Type B pancreatic cell (in vitro differentiated cells): ENCODE measurements at regions not wholly inside any gene's neighbourhood (a gene's known extent, or its start where the extent isn't known, plus 50 kb on each side); places are given as distances from the start of the nearest gene placed in this dataset.

Experiments
- DNase-seq: peaks from one replicate; pipeline ENCODE4 v3.0.0; 2021; ENCODE audit warnings: mixed read lengths; ENCODE audit not compliant: unreplicated experiment; ENCODE audit errors: extremely low spot score
- H3K27ac Mint-ChIP-seq: 2 replicates; pipeline ENCODE4 v1.8.0; 2021; ENCODE audit warnings: mild to moderate bottlenecking, mixed read lengths
- H3K27me3 Mint-ChIP-seq: 2 replicates; pipeline ENCODE4 v1.8.0; 2021; ENCODE audit warnings: mixed read lengths
- H3K36me3 Mint-ChIP-seq: 2 replicates; pipeline ENCODE4 v1.8.0; 2021; ENCODE audit warnings: mixed read lengths
- H3K4me1 Mint-ChIP-seq: one replicate; pipeline ENCODE4 v1.8.0; 2021; ENCODE audit warnings: mixed read lengths; ENCODE audit not compliant: unreplicated experiment
- H3K4me3 Mint-ChIP-seq: 2 replicates; pipeline ENCODE4 v1.8.0; 2021; ENCODE audit warnings: mild to moderate bottlenecking, mixed read lengths
- H3K9me3 Mint-ChIP-seq: 2 replicates; pipeline ENCODE4 v1.8.0; 2021; ENCODE audit warnings: mixed read lengths
- TF ChIP-seq, protein P1 (sequence below): fragments of 200-600 bp; sonication (generic); conservative IDR thresholded peaks from 2 replicates; pipeline ENCODE4 v1.5.0; 2021; ENCODE audit warnings: antibody characterized with exemption, mild to moderate bottlenecking

DNA sequence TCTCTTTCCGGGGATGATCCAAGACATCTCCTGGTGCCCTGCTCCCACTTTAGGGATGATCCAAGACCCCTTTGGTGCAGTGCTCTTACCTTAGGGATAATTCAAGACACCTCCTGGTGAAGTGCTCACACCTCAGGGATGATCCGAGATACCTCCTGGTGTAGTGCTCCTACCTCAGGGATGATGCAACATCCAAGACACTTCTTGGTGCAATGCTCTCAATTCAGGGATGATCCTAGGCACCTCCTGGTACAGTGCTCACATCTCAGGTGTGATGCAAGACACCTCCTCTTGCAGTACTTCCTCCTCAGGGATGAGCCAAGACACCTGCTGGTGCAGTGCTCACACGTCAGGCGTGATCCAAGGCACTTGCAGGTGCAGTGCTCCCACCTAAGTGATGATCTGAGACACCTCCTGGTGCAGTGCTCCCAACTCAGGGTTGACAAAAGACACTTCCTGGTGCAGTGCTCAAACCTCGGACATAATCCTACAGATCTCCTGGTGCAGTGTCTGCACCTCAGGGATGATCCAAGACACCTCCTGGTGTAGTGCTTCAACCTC lies 122.3 kb downstream of the ASB1 start:
- no peak for DNase-seq
- TF ChIP-seq, protein P1, sequence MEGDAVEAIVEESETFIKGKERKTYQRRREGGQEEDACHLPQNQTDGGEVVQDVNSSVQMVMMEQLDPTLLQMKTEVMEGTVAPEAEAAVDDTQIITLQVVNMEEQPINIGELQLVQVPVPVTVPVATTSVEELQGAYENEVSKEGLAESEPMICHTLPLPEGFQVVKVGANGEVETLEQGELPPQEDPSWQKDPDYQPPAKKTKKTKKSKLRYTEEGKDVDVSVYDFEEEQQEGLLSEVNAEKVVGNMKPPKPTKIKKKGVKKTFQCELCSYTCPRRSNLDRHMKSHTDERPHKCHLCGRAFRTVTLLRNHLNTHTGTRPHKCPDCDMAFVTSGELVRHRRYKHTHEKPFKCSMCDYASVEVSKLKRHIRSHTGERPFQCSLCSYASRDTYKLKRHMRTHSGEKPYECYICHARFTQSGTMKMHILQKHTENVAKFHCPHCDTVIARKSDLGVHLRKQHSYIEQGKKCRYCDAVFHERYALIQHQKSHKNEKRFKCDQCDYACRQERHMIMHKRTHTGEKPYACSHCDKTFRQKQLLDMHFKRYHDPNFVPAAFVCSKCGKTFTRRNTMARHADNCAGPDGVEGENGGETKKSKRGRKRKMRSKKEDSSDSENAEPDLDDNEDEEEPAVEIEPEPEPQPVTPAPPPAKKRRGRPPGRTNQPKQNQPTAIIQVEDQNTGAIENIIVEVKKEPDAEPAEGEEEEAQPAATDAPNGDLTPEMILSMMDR: no peak
- H3K9me3 Mint-ChIP-seq: no peaks in the 10 kb centered on the region
- H3K27ac Mint-ChIP-seq: no peak overlapping the region
- H3K27me3 Mint-ChIP-seq: no peaks in the 10 kb centered on the region
- no peaks in the 10 kb centered on the region for H3K36me3 Mint-ChIP-seq
- no peaks in the 10 kb centered on the region for H3K4me1 Mint-ChIP-seq
- no peak overlapping the region for H3K4me3 Mint-ChIP-seq

DNA sequence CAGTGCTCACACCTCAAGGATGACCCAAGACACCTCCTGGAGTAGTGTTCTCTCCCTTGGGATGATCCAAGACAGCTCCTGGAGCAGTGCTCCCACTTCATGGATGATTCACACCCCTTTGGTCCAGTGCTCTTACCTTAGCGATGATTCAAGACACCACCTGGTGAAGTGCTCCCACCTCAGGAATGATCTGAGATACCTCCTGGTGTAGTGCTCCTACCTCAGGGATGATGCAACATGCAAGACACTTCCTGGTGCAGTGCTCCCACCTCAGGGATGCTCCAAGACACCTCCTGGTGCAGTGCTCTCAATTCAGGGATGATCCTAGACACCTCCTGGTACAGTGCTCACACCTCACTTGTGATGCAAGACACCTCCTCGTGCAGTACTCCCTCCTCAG lies 123.1 kb downstream of the ASB1 start:
- H3K27ac Mint-ChIP-seq: no peak overlapping the region
- DNase-seq: no peak
- H3K4me1 Mint-ChIP-seq: no peaks in the 10 kb centered on the region
- no peaks in the 10 kb centered on the region for H3K36me3 Mint-ChIP-seq
- TF ChIP-seq, protein P1: no peak
- H3K9me3 Mint-ChIP-seq: no peaks in the 10 kb centered on the region
- no peak overlapping the region for H3K4me3 Mint-ChIP-seq
- H3K27me3 Mint-ChIP-seq: no peaks in the 10 kb centered on the region

DNA sequence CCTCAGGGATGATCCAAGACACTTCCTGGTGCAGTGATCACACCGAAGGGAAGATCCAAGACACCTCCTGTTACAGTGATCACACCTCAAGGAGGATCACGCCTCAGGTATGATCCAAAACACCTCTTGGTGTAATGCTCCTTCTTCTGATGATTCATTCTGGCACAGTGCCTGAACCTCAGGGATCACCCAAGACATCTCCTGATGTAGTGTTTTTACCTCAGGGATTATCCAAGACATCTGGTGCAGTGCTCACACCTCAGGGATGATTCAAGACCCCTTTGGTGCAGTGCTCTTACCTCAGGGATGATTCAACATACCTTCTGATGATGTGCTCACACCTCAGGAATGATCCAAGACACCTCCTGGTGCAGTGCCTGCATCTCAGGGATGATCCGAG lies 124.4 kb downstream of the ASB1 start:
- no peaks in the 10 kb centered on the region for H3K9me3 Mint-ChIP-seq
- H3K36me3 Mint-ChIP-seq: no peaks in the 10 kb centered on the region
- H3K27me3 Mint-ChIP-seq: no peaks in the 10 kb centered on the region
- no peaks in the 10 kb centered on the region for H3K4me1 Mint-ChIP-seq
- H3K4me3 Mint-ChIP-seq: no peak overlapping the region
- DNase-seq: no peak
- no peak overlapping the region for H3K27ac Mint-ChIP-seq
- TF ChIP-seq, protein P1: no peak

DNA sequence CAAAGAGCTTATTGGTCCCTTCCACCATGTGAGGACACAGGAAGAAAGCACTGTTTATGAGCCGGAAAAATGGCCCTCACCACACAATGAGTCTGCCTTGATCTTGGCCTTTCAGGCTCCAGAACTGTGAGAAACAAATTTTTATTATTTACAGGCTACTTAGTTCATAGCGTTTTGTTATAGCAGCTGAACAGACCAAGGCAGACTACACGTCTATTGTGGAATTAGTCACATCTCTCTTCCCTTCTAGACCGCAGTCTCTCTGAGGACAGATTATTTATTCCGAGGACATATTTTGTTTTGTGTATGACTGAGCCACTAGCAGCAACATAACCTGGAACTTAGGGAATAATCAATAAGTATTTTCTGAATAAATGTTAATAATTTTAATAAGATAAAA lies 125.5 kb downstream of the ASB1 start:
- Mint-ChIP-seq H3K9me3 (no peaks in the 10 kb centered on the region), H3K4me1 (no peaks in the 10 kb centered on the region), H3K36me3 (no peaks in the 10 kb centered on the region), H3K4me3 (no peak overlapping the region), H3K27ac (no peak overlapping the region), H3K27me3 (no peaks in the 10 kb centered on the region)
- DNase-seq: no peak
- TF ChIP-seq, protein P1: no peak

DNA sequence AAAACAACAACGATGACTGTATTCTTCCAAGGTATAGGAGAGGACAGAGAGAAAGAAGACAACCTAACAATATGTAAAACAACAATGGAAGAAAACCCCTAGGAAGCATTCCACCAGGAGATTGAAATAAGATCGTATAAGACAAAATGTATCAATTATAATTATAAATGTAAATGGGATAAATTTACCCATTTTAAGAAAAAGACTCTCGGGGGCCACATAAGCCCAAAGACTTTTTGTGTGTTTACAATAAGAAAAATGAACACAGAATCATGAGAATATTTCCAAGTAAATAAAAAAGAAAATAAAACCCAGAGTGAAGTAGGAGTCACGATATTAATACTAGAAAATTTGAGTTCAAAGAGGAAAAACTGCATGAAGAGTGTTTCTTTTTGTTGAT lies 126.4 kb downstream of the ASB1 start:
- no peak overlapping the region for H3K27ac Mint-ChIP-seq
- no peak for DNase-seq
- H3K9me3 Mint-ChIP-seq: no peaks in the 10 kb centered on the region
- H3K27me3 Mint-ChIP-seq: no peaks in the 10 kb centered on the region
- TF ChIP-seq, protein P1: no peak
- no peaks in the 10 kb centered on the region for H3K36me3 Mint-ChIP-seq
- no peak overlapping the region for H3K4me3 Mint-ChIP-seq
- H3K4me1 Mint-ChIP-seq: no peaks in the 10 kb centered on the region
